ENCODE measurements at regions not wholly inside any gene's neighbourhood (a gene's known extent, or its start where the extent isn't known, plus 50 kb on each side); places are given as distances from the start of the nearest gene placed in this dataset.

DNA sequence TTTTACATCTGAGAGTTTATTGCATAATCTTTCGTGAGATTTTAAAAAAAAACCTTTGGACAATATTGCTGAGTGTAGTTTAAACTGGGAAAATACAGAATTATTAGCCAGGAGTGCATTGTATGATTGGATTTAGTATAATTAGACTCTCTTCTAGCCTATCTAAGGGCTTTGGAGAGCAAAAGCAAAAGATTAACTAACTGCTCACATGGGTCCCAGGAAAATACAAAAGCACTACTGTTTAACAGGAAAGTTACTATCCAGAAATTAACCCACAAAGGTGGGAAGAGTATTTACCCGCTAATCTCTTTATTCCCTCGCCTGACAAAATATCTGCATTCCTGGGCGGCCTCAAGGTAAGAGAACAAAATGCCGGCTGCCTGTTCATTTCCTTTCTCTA is 309.5 kb downstream of the ATXN7L3B start:
- DNase-seq (ENCODE audit: low read depth, low spot score): no peak
- TF ChIP-seq, protein P1, sequence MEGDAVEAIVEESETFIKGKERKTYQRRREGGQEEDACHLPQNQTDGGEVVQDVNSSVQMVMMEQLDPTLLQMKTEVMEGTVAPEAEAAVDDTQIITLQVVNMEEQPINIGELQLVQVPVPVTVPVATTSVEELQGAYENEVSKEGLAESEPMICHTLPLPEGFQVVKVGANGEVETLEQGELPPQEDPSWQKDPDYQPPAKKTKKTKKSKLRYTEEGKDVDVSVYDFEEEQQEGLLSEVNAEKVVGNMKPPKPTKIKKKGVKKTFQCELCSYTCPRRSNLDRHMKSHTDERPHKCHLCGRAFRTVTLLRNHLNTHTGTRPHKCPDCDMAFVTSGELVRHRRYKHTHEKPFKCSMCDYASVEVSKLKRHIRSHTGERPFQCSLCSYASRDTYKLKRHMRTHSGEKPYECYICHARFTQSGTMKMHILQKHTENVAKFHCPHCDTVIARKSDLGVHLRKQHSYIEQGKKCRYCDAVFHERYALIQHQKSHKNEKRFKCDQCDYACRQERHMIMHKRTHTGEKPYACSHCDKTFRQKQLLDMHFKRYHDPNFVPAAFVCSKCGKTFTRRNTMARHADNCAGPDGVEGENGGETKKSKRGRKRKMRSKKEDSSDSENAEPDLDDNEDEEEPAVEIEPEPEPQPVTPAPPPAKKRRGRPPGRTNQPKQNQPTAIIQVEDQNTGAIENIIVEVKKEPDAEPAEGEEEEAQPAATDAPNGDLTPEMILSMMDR (IDR thresholded peaks at IDR 0.05; ENCODE audit: low read depth, low read length): no peak
- no peak overlapping the region for H3K4me3 ChIP-seq (ENCODE audit: low read depth, low read length)
- in situ Hi-C loops (cut with HindIII; ENCODE audit: low sequenced_read_pairs): no loop called here

DNA sequence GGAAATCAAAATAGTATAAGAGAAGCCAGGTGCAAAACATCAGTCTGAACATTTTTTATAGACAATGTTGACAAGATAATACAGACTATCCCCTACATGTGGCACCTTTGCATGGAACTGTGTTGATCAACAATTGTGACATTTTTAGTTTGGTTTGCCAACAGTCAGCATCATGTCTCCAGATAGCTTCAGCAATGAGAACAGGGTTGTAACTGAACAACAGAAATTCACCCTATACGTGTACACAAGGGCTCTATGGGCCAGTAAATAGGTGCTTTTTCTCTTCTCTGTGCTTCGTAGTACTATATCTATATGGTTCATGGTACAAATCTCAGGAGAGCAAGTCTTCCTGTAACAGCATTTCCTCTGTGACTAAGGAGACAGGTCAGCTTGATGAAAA is 310.4 kb downstream of the ATXN7L3B start:
- in situ Hi-C loops (cut with HindIII; ENCODE audit: low sequenced_read_pairs): no loop called here
- no peak overlapping the region for H3K4me3 ChIP-seq (ENCODE audit: low read depth, low read length)
- DNase-seq (ENCODE audit: low read depth, low spot score): no peak
- TF ChIP-seq, protein P1 (IDR thresholded peaks at IDR 0.05; ENCODE audit: low read depth, low read length): no peak

DNA sequence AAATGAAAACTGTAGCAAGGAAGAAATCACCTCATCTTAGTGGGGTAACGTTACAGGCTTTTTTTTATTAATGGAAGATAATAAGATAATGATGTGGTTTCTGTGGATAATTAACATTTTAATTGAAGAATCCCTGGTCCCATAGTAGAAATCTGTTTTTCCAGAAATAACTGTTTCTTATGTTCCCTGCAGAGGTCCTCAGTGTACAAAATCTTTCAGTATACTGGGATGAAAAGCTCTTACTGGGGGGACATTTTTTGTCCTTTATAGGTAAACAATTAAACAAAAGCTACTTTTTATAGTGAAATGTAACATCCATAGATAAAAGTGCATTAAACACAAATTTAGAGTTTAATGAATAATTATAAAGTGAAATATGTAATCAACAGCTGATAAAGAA is 312.2 kb downstream of the ATXN7L3B start:
- in situ Hi-C loops (cut with HindIII; ENCODE audit: low sequenced_read_pairs): no loop called here
- no peak overlapping the region for H3K4me3 ChIP-seq (ENCODE audit: low read depth, low read length)
- TF ChIP-seq, protein P1 (IDR thresholded peaks at IDR 0.05; ENCODE audit: low read depth, low read length): no peak
- no peak for DNase-seq (ENCODE audit: low read depth, low spot score)

DNA sequence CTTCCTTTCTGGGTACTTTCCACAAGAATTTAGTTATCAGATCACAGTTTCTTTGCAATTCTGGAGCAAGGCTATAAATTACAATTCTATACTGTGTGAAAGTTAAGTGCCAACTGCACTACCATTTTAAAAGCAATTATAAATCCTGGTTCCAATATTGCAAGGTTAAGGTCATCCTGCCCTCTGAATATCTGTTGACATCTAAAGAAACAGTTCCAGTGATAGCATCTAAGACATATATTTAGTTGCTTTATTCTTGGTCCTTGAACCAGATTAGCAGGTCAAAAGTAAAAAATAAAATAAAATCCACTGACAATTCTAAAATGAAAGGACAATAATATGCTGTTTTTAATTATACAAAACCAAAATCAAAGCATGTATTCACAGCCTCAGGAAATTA is 334.2 kb downstream of the ATXN7L3B start:
- in situ Hi-C loops (cut with HindIII; ENCODE audit: low sequenced_read_pairs): no loop called here
- TF ChIP-seq, protein P1 (IDR thresholded peaks at IDR 0.05; ENCODE audit: low read depth, low read length): no peak
- H3K4me3 ChIP-seq (ENCODE audit: low read depth, low read length): no peak overlapping the region
- no peak for DNase-seq (ENCODE audit: low read depth, low spot score)

DNA sequence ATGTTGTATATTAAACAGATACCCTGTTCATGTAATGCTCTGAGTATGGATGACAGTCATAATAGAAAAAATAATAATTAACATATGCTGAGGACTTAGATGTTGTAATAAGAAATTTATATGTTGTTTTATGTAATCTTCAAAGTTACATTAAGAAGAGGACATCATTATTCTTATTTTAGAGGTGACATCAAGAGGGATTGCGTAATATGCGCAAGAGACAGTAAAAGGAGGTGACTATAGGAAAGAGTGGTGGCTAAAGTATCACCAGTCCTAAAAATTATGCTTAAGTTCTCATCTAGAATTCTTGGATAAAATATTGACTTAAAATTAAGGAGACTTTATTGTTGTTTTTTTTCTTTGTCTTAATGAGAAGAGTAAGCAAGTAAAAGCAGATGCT is 323.9 kb downstream of the KCNC2 start:
- no peak overlapping the region for H3K4me3 ChIP-seq (ENCODE audit: low read depth, low read length)
- TF ChIP-seq, protein P1 (IDR thresholded peaks at IDR 0.05; ENCODE audit: low read depth, low read length): no peak
- in situ Hi-C loops (cut with HindIII; ENCODE audit: low sequenced_read_pairs): no loop called here
- no peak for DNase-seq (ENCODE audit: low read depth, low spot score)

DNA sequence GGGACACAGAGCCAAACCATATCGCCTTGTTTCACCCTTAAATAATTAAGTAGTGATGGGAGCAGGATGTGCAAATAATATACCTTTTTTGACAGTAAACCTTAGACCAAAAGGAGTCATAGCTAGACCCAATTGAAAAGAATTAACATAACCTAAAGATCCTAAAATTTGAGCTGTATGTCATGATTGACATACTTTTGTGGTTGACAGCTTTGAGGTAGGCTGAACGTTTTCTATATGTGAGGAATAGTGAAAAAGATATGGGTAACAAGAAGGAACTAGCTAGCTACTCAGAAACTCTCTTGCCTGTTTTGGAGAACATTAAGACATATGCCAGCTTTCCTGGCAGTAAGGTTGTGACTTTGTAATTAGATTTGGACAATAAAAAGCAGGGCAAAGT is 320.6 kb downstream of the KCNC2 start:
- TF ChIP-seq, protein P1 (IDR thresholded peaks at IDR 0.05; ENCODE audit: low read depth, low read length): no peak
- DNase-seq (ENCODE audit: low read depth, low spot score): no peak
- H3K4me3 ChIP-seq (ENCODE audit: low read depth, low read length): no peak overlapping the region
- in situ Hi-C loops (cut with HindIII; ENCODE audit: low sequenced_read_pairs): no loop called here
